ENCODE measurements at regions not wholly inside any gene's neighbourhood (a gene's known extent, or its start where the extent isn't known, plus 50 kb on each side); places are given as distances from the start of the nearest gene placed in this dataset.

GRCh38 chr10:21432266-21432665 lies 93.2 kb downstream of the SKIDA1 start:
- Histone ChIP-seq H3K9ac (replicated peaks in 1 of 4; ENCODE audit: extremely low read depth in 1 of 4, low read depth in 3 of 4, low read length in 3 of 4) (no peak overlapping the region), H3K36me3 (ENCODE audit: control insufficient read depth in 2 of 4, insufficient read depth in 4 of 4, low read length in 3 of 4) (peaks cover 0 to 3% (median under 1%) of the 10 kb centered on the region in 4 experiments; a peak in 1 of 8 replicates), H3K4me1 (replicated peaks in 1 of 4; ENCODE audit: control insufficient read depth in 3 of 4, insufficient read depth in 4 of 4, low read length in 3 of 4) (no peaks in the 10 kb centered on the region), H4K5ac (ENCODE audit: insufficient read length, low read depth, low read length) (no peak overlapping the region), H3K56ac (replicated peaks; ENCODE audit: insufficient read length, low read depth, low read length) (no peak overlapping the region), H3K23me2 (ENCODE audit: low read depth, low read length) (no peaks in the 10 kb centered on the region), H4K8ac (ENCODE audit: extremely low read depth, insufficient read depth, low read length) (no peak overlapping the region), H2AFZ (ENCODE audit: low read length) (no peak overlapping the region), H3K79me2 (ENCODE audit: control insufficient read depth in 1 of 2, insufficient read depth in 2 of 2, low read length in 2 of 2) (no peaks in the 10 kb centered on the region), H2BK120ac (replicated peaks; ENCODE audit: low read depth, low read length) (no peak overlapping the region), H3K23ac (ENCODE audit: insufficient read length) (no peak overlapping the region), H2BK20ac (ENCODE audit: low read length) (no peak overlapping the region), H2BK5ac (ENCODE audit: low read depth, low read length) (no peak overlapping the region), H3K14ac (ENCODE audit: insufficient read length) (no peak overlapping the region), H2BK12ac (ENCODE audit: low read depth, low read length) (no peak overlapping the region), H2BK15ac (ENCODE audit: low read length) (no peak overlapping the region), H3K27ac (ENCODE audit: low read depth, low read length) (no peak overlapping the region), H3K4me3 (ENCODE audit: extremely low read depth in 1 of 4, insufficient read depth in 2 of 4, low read depth in 3 of 4, low read length in 4 of 4) (no peak overlapping the region), H4K91ac (replicated peaks; ENCODE audit: insufficient read length, low read length) (no peak overlapping the region), H3K27me3 (replicated peaks in 1 of 4; ENCODE audit: control insufficient read depth in 3 of 4, extremely low read depth in 1 of 4, insufficient read depth in 3 of 4, low read length in 3 of 4) (no peaks in the 10 kb centered on the region), H4K20me1 (replicated peaks in 1 of 2; ENCODE audit: control insufficient read depth in 1 of 2, insufficient read depth in 2 of 2, low read length in 2 of 2) (no peaks in the 10 kb centered on the region), H3K18ac (ENCODE audit: extremely low read depth, low read length) (no peak overlapping the region), H3K79me1 (ENCODE audit: low read depth, low read length) (no peaks in the 10 kb centered on the region), H3K4ac (replicated peaks; ENCODE audit: insufficient read length, low read depth, low read length) (no peak overlapping the region), H3K4me2 (ENCODE audit: insufficient read depth in 1 of 2, low read depth in 2 of 2, low read length in 2 of 2) (no peak overlapping the region), H2AK5ac (ENCODE audit: low read depth, low read length) (no peak overlapping the region), H3K9me3 (ENCODE audit: insufficient read depth in 2 of 2, low read depth in 1 of 2, low read length in 1 of 2) (peaks cover 0 to 10% of the 10 kb centered on the region in 2 experiments; a peak in 3 of 4 replicates)
- 94% methylated on average over 1 of the region's 1 CpG; no CpG with 5 or more reads in 1 of the 2 experiments for WGBS, 2 experiments (ENCODE audit: extremely low coverage in 1 of 2, insufficient coverage in 1 of 2, insufficient read length in 1 of 2, insufficient replicate concordance in 2 of 2, low coverage in 1 of 2, low lambda C conversion rate in 2 of 2, missing lambda C conversion rate in 1 of 2)
- ChIA-PET POLR2A (ENCODE audit: partially characterized antibody) (no interaction called here), CTCF (ENCODE audit: partially characterized antibody) (no interaction called here)
- FAIRE-seq (no peak), DNase-seq (ENCODE audit: low read depth in 1 of 2, low spot score in 2 of 2) (no peak)
- TF ChIP-seq SUZ12 (IDR thresholded peaks at IDR 0.05; ENCODE audit: low read length) (no peak), NANOG (IDR thresholded peaks at IDR 0.05; ENCODE audit: insufficient read depth, low read depth, low read length, poor library complexity, severe bottlenecking) (no peak), EZH2 (IDR thresholded peaks at IDR 0.05; ENCODE audit: low read depth, low read length, severe bottlenecking) (no peak), CREB1 (IDR thresholded peaks at IDR 0.05) (no peak), RNF2 (IDR thresholded peaks at IDR 0.05; ENCODE audit: borderline replicate concordance, low read depth, low read length, missing control alignments, poor library complexity, severe bottlenecking) (no peak), POU5F1 (IDR thresholded peaks at IDR 0.05; ENCODE audit: low read depth, low read length) (no peak), CHD1 (IDR thresholded peaks at IDR 0.05; ENCODE audit: low read depth, low read length) (no peak), RBBP5 (IDR thresholded peaks at IDR 0.05; ENCODE audit: borderline replicate concordance, low read depth, low read length) (no peak), GABPA (IDR thresholded peaks at IDR 0.05; ENCODE audit: borderline replicate concordance, insufficient read depth, low read length) (no peak), KDM1A (IDR thresholded peaks at IDR 0.05; ENCODE audit: borderline replicate concordance, low read length) (no peak), SIRT6 (IDR thresholded peaks at IDR 0.05; ENCODE audit: low read length) (no peak), TEAD4 (IDR thresholded peaks at IDR 0.05; ENCODE audit: low read depth, low read length) (no peak), HDAC6 (IDR thresholded peaks at IDR 0.05; ENCODE audit: low read depth, low read length) (no peak), TAF1 (IDR thresholded peaks at IDR 0.05; ENCODE audit: low read depth, low read length) (no peak), BCL11A (IDR thresholded peaks at IDR 0.05; ENCODE audit: low read depth in 2 of 2, low read length in 2 of 2) (no peak)
